ENCODE measurements at regions not wholly inside any gene's neighbourhood (a gene's known extent, or its start where the extent isn't known, plus 50 kb on each side); places are given as distances from the start of the nearest gene placed in this dataset.

DNA sequence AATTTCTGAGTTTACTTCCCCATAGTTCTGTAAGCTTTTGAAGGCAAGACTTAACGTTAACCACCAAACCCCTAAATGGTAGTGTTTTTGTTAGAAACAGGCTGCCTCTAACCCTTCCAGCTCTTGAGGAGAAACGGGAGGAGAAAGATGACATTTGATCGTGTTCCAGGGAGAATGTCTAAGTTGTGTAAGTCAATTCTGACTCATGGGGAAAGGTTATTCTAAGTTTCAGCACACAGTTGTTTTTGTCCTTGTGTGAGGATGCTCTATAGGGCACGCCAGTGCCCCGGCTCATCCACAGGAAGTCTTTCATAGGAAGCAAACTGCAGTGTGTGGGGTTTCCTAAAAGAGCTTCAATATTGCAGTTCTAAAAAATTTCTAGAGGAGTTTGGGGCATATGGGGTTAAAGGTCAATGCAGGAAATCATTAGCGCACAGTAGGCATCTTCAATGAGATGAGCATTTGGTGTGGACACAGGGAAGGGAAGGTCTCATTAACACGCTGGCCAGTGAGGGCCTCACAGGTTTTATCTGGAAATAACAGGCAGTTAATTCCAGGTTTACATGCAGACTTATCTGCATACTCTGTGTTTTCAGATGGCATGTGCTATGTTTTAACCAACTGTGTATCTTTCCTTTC, 638.2 kb upstream of the IGFBP3 start:
- TF ChIP-seq CTCF (IDR thresholded peaks at IDR 0.05 in 4 of 5, conservative IDR thresholded peaks at IDR 0.05 in 1 of 5) (no peak), POLR2A (IDR thresholded peaks at IDR 0.05) (no peak)
